PFSK-1 (cell line): ENCODE measurements at regions not wholly inside any gene's neighbourhood (a gene's known extent, or its start where the extent isn't known, plus 50 kb on each side); places are given as distances from the start of the nearest gene placed in this dataset.

ENCODE experiments used
- FOXP2 ChIP-seq: optimal IDR thresholded peaks from 2 replicates; pipeline ENCODE3; 2011; ENCODE audit warnings: borderline replicate concordance, control low read depth, inconsistent platforms; ENCODE audit not compliant: insufficient read depth; ENCODE audit errors: extremely low read length, extremely low read depth
- POLR2AphosphoS5 ChIP-seq: IDR thresholded peaks from 2 replicates; pipeline ENCODE4 v1.6.1; 2012; ENCODE audit warnings: low read depth, mild to moderate bottlenecking, control low read depth, low read length, moderate library complexity
- REST ChIP-seq, 2 experiments: IDR thresholded peaks; 2 replicates each; pipeline versions ENCODE4 v1.6.1 to v1.8.0; 2011 to 2012; ENCODE audit warnings: low read depth in 2 of 2, low read length in 2 of 2, control low read depth in 1 of 2, inconsistent platforms in 1 of 2, mild to moderate bottlenecking in 1 of 2, moderate library complexity in 1 of 2; ENCODE audit not compliant: insufficient read depth in 1 of 2
- SIN3A ChIP-seq: IDR thresholded peaks from 2 replicates; pipeline ENCODE4 v1.6.1; 2012; ENCODE audit warnings: mild to moderate bottlenecking, low read length, moderate library complexity, borderline replicate concordance; ENCODE audit not compliant: insufficient read depth
- TAF1 ChIP-seq: IDR thresholded peaks from 2 replicates; pipeline ENCODE4 v1.6.1; 2012; ENCODE audit warnings: low read length, control low read depth, borderline replicate concordance; ENCODE audit not compliant: insufficient read depth

GRCh38 chr12:89212339-89212771 lies 139.9 kb downstream of the DUSP6 start:
- no peak for TF ChIP-seq REST (IDR thresholded peaks at IDR 0.05; ENCODE audit: insufficient read depth in 1 of 2, low read depth in 2 of 2, low read length in 2 of 2)
- no peak for TF ChIP-seq POLR2AphosphoS5
- TF ChIP-seq TAF1, result no peak
- TF ChIP-seq SIN3A, result no peak
- no peak for TF ChIP-seq FOXP2
